Endodermal cell (in vitro differentiated cells): ENCODE measurements at regions not wholly inside any gene's neighbourhood (a gene's known extent, or its start where the extent isn't known, plus 50 kb on each side); places are given as distances from the start of the nearest gene placed in this dataset.

Experiments used
- DNase-seq: peaks from one replicate; pipeline ENCODE4 v3.0.0-alpha.2; 2017
- H3K27ac ChIP-seq: 2 replicates; pipeline ENCODE4 v1.5.1; 2013; ENCODE audit warnings: mild to moderate bottlenecking, low read depth, low read length, moderate library complexity
- H3K27me3 ChIP-seq: 2 replicates; pipeline ENCODE4 v1.6.1; 2013; ENCODE audit warnings: mild to moderate bottlenecking, low read length, moderate library complexity; ENCODE audit not compliant: insufficient read depth, control insufficient read depth, poor library complexity, severe bottlenecking
- H3K36me3 ChIP-seq: 2 replicates; pipeline ENCODE4 v1.7.0; 2013; ENCODE audit warnings: mild to moderate bottlenecking, low read length, moderate library complexity; ENCODE audit not compliant: control insufficient read depth, insufficient read depth
- H3K4me1 ChIP-seq: one replicate; pipeline ENCODE4 v1.7.0; 2013; ENCODE audit warnings: low read length; ENCODE audit not compliant: control insufficient read depth, insufficient read depth
- H3K4me3 ChIP-seq: 2 replicates; pipeline ENCODE4 v1.5.1; 2013; ENCODE audit warnings: mild to moderate bottlenecking, low read length, moderate library complexity
- H3K9ac ChIP-seq: 2 replicates; pipeline ENCODE4 v1.6.1; 2013; ENCODE audit warnings: mild to moderate bottlenecking, low read length, moderate library complexity; ENCODE audit not compliant: poor library complexity, severe bottlenecking; ENCODE audit errors: extremely low read depth
- H3K9me3 ChIP-seq: 2 replicates; pipeline ENCODE4 v1.6.1; 2013; ENCODE audit warnings: mild to moderate bottlenecking, low read length, moderate library complexity; ENCODE audit not compliant: control insufficient read depth
- H3K27ac Mint-ChIP-seq: 2 replicates; pipeline ENCODE4 v1.8.0; 2020; ENCODE audit warnings: mixed read lengths
- H3K27me3 Mint-ChIP-seq: 2 replicates; pipeline ENCODE4 v1.8.0; 2021; ENCODE audit warnings: mild to moderate bottlenecking, mixed read lengths; ENCODE audit not compliant: insufficient read depth
- H3K36me3 Mint-ChIP-seq: 2 replicates; pipeline ENCODE4 v1.8.0; 2020; ENCODE audit warnings: low read depth, mixed read lengths
- H3K4me1 Mint-ChIP-seq: 2 replicates; pipeline ENCODE4 v1.8.0; 2020; ENCODE audit warnings: mixed read lengths
- H3K4me3 Mint-ChIP-seq: 2 replicates; pipeline ENCODE4 v1.8.0; 2020; ENCODE audit warnings: mild to moderate bottlenecking, moderate library complexity, mixed read lengths
- H3K9me3 Mint-ChIP-seq: 2 replicates; pipeline ENCODE4 v1.8.0; 2020; ENCODE audit warnings: mild to moderate bottlenecking, mixed read lengths
- WGBS, 2 experiments: methylation state at CpG; one replicate each; pipeline versions ENCODE4 v1.1.5 to v1.1.7; 2013; ENCODE audit warnings: missing lambda C conversion rate in 2 of 2, mixed read lengths in 1 of 2; ENCODE audit not compliant: insufficient coverage in 1 of 2, insufficient read length in 1 of 2; 5-methylcytosine and 5-hydroxymethylcytosine counted together
- TF ChIP-seq, protein P1 (sequence below): fragments of 200-600 bp; sonication (generic); conservative IDR thresholded peaks from 2 replicates; pipeline ENCODE4 v1.5.0; 2021; ENCODE audit warnings: antibody characterized with exemption, mild to moderate bottlenecking

DNA sequence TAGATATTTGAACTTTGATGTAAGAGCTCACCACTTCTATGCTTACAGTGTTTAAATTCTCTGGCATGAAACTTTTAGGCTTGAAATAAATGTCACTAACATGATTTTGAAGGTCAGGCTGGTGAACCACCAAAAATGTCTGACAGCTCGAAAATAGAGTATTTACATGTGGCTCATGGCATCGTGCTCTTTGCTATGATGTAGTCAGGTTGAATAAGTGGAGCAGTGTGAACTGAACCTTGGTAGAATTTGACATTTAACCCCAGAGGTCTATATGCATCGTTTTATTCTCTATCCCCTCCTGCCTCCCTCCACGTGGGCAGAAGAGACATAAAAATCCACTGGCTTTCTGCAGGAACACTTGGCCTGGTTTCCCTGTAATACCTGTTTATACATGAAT lies 369.7 kb upstream of the ATP2B1 start:
- no peak overlapping the region for H3K9ac ChIP-seq
- WGBS, 2 experiments = 87 to 100% methylated on average over 3 to 4 of the region's 4 CpGs
- TF ChIP-seq, protein P1, sequence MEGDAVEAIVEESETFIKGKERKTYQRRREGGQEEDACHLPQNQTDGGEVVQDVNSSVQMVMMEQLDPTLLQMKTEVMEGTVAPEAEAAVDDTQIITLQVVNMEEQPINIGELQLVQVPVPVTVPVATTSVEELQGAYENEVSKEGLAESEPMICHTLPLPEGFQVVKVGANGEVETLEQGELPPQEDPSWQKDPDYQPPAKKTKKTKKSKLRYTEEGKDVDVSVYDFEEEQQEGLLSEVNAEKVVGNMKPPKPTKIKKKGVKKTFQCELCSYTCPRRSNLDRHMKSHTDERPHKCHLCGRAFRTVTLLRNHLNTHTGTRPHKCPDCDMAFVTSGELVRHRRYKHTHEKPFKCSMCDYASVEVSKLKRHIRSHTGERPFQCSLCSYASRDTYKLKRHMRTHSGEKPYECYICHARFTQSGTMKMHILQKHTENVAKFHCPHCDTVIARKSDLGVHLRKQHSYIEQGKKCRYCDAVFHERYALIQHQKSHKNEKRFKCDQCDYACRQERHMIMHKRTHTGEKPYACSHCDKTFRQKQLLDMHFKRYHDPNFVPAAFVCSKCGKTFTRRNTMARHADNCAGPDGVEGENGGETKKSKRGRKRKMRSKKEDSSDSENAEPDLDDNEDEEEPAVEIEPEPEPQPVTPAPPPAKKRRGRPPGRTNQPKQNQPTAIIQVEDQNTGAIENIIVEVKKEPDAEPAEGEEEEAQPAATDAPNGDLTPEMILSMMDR = no peak
- H3K4me1 Mint-ChIP-seq = peaks cover 4% of the 10 kb centered on the region
- no peaks in the 10 kb centered on the region for H3K27me3 ChIP-seq
- no peaks in the 10 kb centered on the region for H3K36me3 ChIP-seq
- H3K4me3 ChIP-seq = no peak overlapping the region
- H3K27ac ChIP-seq = no peak overlapping the region
- no peak overlapping the region for H3K27ac Mint-ChIP-seq
- peaks cover 2% of the 10 kb centered on the region for H3K4me1 ChIP-seq
- peaks cover 8% of the 10 kb centered on the region for H3K27me3 Mint-ChIP-seq
- H3K4me3 Mint-ChIP-seq = no peak overlapping the region
- H3K9me3 Mint-ChIP-seq = no peaks in the 10 kb centered on the region
- DNase-seq = no peak
- H3K9me3 ChIP-seq = no peaks in the 10 kb centered on the region
- H3K36me3 Mint-ChIP-seq = no peaks in the 10 kb centered on the region

DNA sequence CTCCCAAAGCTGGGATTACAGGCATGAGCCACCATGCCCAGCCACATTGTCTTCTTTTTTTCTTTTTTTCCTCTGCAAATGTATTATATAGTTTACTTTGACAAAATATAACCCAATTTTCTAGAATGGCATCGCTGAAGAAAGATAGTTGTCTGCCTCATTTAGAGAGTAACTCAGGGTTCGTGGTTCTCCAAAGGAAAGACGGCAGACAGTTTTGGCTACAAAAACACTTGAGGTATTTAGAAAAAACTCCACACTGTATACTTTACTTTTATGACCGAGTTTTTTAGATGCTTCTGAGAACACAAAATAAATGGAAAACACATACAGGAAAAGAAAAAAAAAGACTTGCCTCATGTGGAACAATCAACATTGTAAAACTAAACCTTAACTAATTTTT lies 369.1 kb upstream of the ATP2B1 start:
- Histone ChIP-seq H3K36me3 (no peaks in the 10 kb centered on the region), H3K4me1 (peaks cover 2% of the 10 kb centered on the region), H3K9ac (no peak overlapping the region), H3K4me3 (no peak overlapping the region), H3K9me3 (no peaks in the 10 kb centered on the region), H3K27ac (no peak overlapping the region), H3K27me3 (no peaks in the 10 kb centered on the region)
- Mint-ChIP-seq H3K36me3 (no peaks in the 10 kb centered on the region), H3K27ac (no peak overlapping the region), H3K9me3 (no peaks in the 10 kb centered on the region), H3K4me1 (peaks cover 4% of the 10 kb centered on the region), H3K4me3 (no peak overlapping the region), H3K27me3 (peaks cover 8% of the 10 kb centered on the region)
- DNase-seq = no peak
- 94% methylated on average over 4 of the region's 4 CpGs; no CpG with 5 or more reads in 1 of the 2 experiments for WGBS, 2 experiments
- TF ChIP-seq, protein P1 = no peak

DNA sequence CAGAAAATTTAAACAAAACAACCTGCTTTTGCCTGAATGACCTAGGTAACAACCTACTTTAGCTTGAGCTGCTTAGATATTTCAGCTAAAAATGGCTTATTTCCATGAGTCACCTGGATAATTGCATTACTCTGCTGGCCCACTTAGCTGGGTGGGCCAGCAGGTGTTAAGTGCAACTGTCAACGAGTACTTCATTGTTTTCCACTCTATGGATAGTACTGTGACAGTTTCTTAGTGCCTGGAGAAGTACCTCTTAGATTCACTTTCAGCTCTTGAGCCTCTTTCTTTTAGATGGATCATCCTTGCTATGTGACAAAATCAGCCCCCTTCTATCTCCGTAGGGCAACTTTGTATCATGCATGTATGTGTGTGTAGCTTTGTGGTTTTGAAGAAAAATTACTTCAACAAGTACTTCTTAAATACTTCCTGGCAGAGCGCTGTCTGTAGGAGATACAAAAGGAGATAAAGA lies 368.2 kb upstream of the ATP2B1 start:
- no peak overlapping the region for H3K4me3 ChIP-seq
- H3K27me3 ChIP-seq = no peaks in the 10 kb centered on the region
- H3K4me3 Mint-ChIP-seq = no peak overlapping the region
- H3K27me3 Mint-ChIP-seq = peaks cover 8% of the 10 kb centered on the region
- no peaks in the 10 kb centered on the region for H3K36me3 Mint-ChIP-seq
- no peaks in the 10 kb centered on the region for H3K9me3 Mint-ChIP-seq
- WGBS, 2 experiments = 88% methylated on average over 1 to 3 of the region's 3 CpGs
- no peak overlapping the region for H3K27ac Mint-ChIP-seq
- no peaks in the 10 kb centered on the region for H3K36me3 ChIP-seq
- H3K27ac ChIP-seq = no peak overlapping the region
- TF ChIP-seq, protein P1 = no peak
- H3K4me1 ChIP-seq = peaks cover 2% of the 10 kb centered on the region
- no peak for DNase-seq
- H3K4me1 Mint-ChIP-seq = peaks cover 4% of the 10 kb centered on the region
- no peaks in the 10 kb centered on the region for H3K9me3 ChIP-seq
- no peak overlapping the region for H3K9ac ChIP-seq
